Stimulated activated CD4-positive, alpha-beta T cell treated with anti-CD3 and anti-CD28 coated beads, Interleukin-2, amount 100 ng/mL, for 24 hours (primary cell): ENCODE measurements at regions not wholly inside any gene's neighbourhood (a gene's known extent, or its start where the extent isn't known, plus 50 kb on each side); places are given as distances from the start of the nearest gene placed in this dataset.

Experiments
- DNase-seq, 2 donors: peaks; one replicate each; pipeline ENCODE4 v3.0.0-alpha.2; 2020

- no peak for DNase-seq
Observed at GRCh38 chr2:190785334-190785733, 95.3 kb upstream of the GLS start.

GRCh38 chr2:190786404-190787166, 94.0 kb upstream of the GLS start:
- no peak for DNase-seq

DNA sequence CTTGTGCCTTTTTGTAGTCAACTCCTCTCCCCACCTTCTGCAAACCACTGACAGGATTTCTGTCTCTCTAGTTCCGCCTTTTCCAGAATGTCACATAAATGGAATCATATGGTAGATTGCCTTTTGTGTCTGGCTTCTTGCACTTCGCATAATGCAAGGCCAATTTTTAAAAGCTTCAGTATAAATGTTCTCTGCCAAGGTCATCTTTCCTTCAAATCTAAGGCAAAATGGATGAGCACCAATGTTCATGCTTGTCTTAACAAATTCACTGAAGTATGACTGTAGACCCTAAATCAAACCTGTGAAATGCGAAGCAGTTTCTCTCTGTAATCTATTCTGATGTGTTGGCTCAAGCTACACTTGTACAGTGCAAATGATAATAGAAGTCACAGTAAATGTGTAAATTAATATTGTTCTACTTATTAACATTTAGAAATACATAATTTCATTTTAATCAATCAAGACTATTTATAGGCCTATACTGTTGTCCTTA, 92.8 kb upstream of the GLS start:
- DNase-seq: no peak

DNA sequence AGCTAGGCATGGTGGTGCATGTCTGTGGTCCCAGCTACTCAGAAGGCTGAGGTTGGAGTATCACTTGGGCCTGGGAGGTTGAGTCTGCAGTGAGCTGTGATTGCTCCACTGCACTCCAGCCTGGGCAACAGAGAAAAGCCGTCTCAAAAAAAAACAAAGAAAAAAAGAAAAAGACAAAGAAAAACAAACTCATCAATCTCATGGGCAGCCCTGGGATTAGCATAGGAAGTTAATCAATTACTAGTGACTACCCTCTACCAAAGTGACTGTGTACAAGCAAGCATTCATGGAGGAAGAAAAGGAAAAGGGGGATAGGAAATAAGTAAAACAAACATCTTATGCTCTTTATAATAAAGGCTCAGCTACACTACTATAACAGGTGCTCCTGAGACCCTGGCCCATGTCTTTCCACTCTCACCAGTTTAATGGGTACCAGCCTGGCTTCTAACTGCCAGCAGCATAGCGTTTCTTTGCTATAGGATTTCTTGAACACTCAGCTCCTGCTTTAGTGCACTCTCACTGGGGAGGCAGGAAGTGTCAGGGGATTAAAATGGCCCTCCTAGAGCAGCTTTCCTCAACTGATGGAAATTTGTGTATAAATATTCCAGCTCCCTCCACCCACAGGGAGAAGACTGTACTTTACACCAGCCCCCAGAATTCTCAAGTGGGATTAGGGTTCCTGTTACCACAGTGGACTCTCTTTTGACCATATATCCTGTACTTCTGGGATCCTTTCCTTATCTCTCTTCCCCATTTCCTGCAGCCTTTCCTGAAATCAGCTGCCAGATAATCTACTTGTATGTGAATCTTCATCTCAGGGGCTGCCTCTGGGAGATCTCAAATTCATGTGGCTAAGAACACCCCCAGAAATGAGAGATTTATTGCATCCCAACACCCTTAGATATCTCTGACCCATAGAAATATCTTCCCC, 91.3 kb upstream of the GLS start:
- no peak for DNase-seq

- DNase-seq: peak; percentile 60 to 61
Observed at GRCh38 chr2:190791347-190791975, 89.2 kb upstream of the GLS start.

DNA sequence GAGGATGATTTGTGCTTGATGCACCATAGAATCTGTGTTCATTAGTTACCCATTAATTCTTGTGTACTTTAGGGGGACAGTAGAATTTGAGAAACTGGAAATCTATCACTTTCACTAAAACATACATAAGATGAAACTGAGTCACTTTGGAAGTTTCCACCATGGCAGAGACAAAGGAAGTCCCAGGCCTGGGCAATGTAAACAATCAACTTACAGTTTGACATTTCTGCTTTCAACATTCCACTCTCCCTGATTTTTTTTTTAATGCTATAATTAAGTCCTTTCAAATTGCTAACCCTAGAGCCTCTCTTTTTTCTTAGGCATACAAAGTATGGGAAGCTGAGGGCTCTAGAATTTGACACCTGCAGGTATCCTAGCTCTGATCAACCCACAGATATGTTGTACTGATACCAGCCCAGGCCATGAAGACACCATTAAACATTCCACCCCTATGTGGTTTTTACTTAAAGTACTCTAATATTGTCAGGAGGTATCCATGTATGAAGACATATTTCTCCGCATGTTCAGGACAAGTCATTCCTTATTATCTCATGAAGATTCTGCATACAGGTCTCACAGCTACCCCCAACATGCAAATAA, 88.5 kb upstream of the GLS start:
- no peak for DNase-seq

GRCh38 chr2:190792956-190793888, 87.4 kb upstream of the GLS start:
- DNase-seq: no peak

DNA sequence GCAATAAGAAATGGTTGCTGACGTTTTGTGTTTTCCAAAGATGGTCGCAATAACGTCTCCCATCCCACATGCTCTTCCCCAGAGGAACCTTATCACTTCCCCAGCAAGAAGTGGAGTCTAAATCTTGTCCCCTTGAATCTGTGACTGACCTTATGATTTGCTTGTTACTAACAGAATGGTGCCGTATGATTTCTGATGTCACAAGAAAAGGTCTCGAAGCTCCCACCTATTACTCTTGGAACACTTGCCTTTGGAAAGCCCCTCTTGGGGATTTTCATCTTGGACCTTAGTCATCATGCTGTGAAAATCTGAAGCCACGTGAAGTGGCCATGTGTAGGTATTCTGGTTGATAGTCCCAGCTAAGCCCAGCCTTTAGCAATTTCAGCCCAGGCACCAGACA, 86.2 kb upstream of the GLS start:
- no peak for DNase-seq

DNA sequence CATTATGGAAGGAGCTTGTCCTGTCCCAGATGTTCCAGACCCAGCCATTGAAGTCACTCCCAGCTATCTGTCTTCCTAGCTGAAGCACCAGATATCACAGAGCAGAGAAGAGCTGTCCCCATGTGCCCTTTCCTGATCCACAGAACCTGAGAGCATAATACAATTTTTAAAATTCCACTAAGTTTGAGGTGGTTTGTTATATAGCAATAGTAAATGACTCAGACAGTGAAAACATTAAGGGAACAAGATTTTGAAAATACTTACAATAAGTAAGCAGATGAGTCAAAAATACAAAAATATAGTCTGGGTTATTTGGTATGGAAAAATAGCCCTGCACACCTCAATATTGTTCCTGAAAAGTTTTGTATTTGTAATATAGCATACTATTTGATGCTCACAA, 85.8 kb upstream of the GLS start:
- DNase-seq: no peak

GRCh38 chr2:190795686-190796085, 84.9 kb upstream of the GLS start:
- no peak for DNase-seq

- no peak for DNase-seq
Observed at GRCh38 chr2:190799999-190800398, 80.6 kb upstream of the GLS start.

DNA sequence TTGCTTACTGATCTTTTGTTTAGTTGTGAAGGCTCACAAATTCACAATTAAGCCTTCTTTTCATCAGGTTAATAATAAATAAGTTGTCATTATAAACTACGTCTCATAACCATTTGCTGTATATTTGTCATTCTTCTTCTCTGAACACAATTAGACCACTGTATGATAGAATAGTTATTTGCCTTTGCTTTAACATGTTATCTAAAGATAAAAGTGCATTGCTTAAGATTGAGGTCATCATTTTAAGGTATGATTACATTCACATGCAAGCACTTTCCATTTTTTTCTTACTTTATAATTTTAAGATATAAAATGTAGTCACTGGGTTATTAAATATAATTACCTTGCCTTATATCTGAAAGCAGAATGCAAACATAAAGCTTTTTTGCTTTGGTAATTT, 80.1 kb upstream of the GLS start:
- no peak for DNase-seq

DNA sequence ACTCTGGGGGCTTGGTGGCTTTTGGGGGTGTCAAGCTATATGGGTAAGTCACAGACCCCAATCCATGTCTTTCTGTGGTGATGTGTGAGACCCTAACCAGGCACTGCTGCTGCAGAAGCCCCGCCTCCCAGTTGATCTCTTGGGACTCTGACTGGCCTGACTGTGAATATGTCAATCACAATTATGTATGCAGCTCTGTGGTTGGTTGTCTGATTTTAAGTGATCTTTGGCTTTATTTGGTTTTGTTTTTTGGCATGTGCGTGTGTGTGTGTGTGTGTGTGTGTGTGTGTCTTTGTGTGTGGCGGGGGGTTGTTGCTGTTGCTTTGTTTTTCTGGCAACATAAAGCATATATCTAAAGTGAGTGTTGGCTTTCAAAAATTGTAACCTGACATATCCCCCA, 78.5 kb upstream of the GLS start:
- no peak for DNase-seq

DNA sequence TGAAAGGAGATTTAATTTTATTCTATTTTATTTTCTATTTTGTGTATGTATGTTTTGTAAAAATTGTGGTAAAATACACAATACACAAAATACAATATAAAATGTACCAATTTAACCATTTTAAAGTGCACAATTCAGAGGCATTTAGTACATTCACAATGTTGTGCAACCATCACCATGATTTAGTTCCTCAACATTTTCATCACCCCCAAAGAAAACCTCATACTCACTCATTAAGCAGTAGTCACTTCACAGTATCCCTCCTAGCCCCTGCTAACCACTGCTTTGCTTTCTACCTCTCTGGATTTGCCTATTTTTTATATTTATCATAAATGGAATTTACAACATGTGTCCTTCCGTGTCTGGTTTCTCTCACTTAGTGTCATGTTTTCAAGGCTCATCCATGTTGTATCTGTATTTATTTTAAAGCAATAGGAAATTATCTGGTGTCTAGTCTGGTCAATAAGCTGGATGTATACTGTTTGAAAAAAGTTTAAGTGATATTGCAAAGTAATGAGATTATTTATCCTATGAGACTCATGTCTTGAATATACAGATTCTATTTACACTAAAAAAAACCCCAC, 77.9 kb upstream of the GLS start:
- no peak for DNase-seq

GRCh38 chr2:190804182-190804795, 76.3 kb upstream of the GLS start:
- DNase-seq: peak in 1 of 2 donors; percentile 28

GRCh38 chr2:190805126-190805525, 75.5 kb upstream of the GLS start:
- DNase-seq: no peak

GRCh38 chr2:190805843-190806242, 74.8 kb upstream of the GLS start:
- DNase-seq: no peak

GRCh38 chr2:190807886-190808285, 72.7 kb upstream of the GLS start:
- DNase-seq: no peak

DNA sequence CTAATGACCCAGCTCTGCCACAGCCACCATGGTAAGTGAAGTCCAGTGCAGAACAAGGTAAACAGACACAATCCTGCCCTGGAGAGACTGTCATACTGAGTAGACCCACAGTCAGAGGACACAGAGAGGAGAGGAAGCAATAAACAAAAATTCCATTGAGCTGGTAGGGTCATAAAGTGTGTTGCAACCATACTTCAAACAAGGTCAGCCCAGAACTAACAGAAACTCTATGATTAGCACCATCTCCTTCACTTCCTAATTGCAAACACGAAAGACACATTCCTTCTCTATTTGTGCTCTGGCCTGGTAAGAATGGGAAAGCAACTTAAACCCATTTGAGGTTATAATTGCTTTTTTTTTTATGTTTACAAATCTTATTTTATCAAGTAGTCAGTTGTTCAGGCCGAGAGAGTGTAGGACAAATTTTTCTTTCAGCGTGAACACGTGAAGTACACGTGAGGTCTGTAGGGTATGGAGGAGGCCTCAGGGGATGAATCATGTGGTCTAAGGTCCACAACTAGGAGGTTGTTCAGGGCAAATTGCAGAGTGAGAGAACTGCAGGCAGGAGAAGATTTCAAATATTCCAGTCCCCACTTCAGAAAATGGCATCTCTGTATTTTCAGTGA, 71.4 kb upstream of the GLS start:
- DNase-seq: no peak

DNA sequence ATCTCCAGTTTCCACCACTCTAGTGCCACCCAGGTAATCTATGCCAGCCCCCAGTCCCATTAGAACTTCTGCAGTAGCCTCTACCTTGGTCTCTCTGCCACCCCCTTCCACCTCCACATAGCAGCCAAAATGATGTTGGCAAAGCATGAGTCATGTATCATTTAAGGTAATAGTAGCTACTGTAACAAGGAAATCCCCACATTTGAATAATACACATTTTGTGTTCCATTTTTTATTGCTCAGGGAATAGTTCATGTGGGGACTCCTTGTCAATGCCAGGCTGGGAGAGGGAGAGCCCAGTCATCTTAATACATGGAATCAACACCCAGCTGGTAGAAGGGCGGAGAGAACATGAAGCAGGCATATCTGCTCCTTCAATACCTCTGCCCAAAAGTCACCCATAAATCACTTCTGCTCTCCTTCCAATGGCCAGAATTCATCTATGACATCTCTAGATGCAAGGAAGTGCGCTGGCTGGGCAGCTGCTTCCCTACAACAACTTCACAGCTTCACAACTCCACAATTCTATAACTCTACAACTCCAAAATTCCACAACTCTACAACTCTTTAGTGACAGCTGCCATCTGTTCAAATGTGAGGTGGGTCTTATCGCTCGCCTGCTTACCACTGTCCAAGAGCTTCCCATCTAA, 70.6 kb upstream of the GLS start:
- peak in 1 of 2 donors; percentile 26 for DNase-seq
